ENCODE measurements at regions not wholly inside any gene's neighbourhood (a gene's known extent, or its start where the extent isn't known, plus 50 kb on each side); places are given as distances from the start of the nearest gene placed in this dataset.

DNA sequence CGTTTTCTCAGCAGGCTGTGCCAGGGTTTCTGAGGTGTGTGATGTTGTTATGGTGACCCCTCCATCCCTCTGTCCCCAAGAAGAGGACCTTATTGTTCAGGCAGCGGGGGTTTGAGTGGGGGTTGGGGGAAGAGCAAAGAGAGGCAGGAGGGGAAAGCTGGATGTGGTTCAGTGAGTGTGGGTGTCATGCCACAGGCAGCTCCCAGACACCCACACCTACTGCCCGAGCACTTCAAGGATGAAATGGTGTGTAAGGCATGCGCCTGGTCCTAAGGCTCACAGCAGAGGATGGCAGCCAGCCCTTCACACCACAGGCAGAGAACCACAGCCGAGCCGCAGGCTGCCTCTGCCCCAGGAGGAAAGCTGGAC, 49.9 kb upstream of the STUM start:
- TF ChIP-seq POLR2AphosphoS5 (IDR thresholded peaks at IDR 0.05; ENCODE audit: low read depth, low read length) (no peak), POLR2A (IDR thresholded peaks at IDR 0.05; ENCODE audit: low read depth, low read length) (no peak)

Data from GM12892 (cell line).